Ishikawa (cell line): ENCODE measurements at regions not wholly inside any gene's neighbourhood (a gene's known extent, or its start where the extent isn't known, plus 50 kb on each side); places are given as distances from the start of the nearest gene placed in this dataset.

ENCODE experiments used
- CEBPB ChIP-seq: IDR thresholded peaks from 2 replicates; pipeline ENCODE4 v1.6.1; 2012
- CREB1 ChIP-seq: IDR thresholded peaks from 2 replicates; pipeline ENCODE4 v1.6.1; 2012; ENCODE audit warnings: low read depth
- EP300 ChIP-seq: IDR thresholded peaks from 2 replicates; pipeline ENCODE4 v1.6.1; 2012; ENCODE audit warnings: borderline replicate concordance
- FOXM1 ChIP-seq: IDR thresholded peaks from 2 replicates; pipeline ENCODE4 v1.6.1; 2012; ENCODE audit warnings: low read depth, borderline replicate concordance
- NFIC ChIP-seq: IDR thresholded peaks from 2 replicates; pipeline ENCODE4 v1.6.1; 2012
- RAD21 ChIP-seq: IDR thresholded peaks from 2 replicates; pipeline ENCODE4 v1.6.1; 2012; ENCODE audit warnings: low read depth
- TAF1 ChIP-seq: IDR thresholded peaks from 2 replicates; pipeline ENCODE4 v1.6.1; 2012; ENCODE audit warnings: low read depth, mild to moderate bottlenecking
- TCF12 ChIP-seq: IDR thresholded peaks from 2 replicates; pipeline ENCODE4 v1.6.1; 2012; ENCODE audit warnings: low read depth
- TEAD4 ChIP-seq: IDR thresholded peaks from 2 replicates; pipeline ENCODE4 v1.6.1; 2012
- YY1 ChIP-seq: IDR thresholded peaks from 2 replicates; pipeline ENCODE4 v1.6.1; 2012; ENCODE audit warnings: low read depth
- ZBTB7A ChIP-seq: IDR thresholded peaks from 2 replicates; pipeline ENCODE4 v1.6.1; 2012; ENCODE audit warnings: low read depth
- TF ChIP-seq, protein P1 (sequence below): IDR thresholded peaks from 2 replicates; pipeline ENCODE4 v1.6.1; 2012
- TF ChIP-seq, protein P2 (sequence below): IDR thresholded peaks from 2 replicates; pipeline ENCODE4 v1.6.1; 2012; ENCODE audit warnings: low read depth, mild to moderate bottlenecking
- TF ChIP-seq, protein P3 (sequence below): IDR thresholded peaks from 2 replicates; pipeline ENCODE4 v1.6.1; 2012

DNA sequence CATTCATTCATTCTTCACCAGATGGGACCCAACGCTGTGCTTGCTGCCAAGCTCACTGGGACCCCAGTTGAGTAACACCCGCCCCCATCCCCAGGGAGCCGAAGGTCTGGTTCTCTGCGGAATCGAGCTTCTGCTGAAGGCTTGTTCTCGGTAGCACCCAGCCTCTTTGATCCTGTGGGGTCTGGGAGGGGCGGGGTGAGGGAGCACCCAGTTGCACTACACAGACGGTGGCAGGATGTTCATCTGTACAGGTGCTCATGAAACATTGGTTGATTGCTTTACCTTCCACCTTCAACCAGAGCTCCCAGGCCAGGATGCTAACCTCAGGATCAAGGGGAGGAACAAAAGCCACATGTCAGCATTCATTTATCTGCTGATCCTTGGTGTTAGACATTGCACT, 77.7 kb upstream of the RGMA start:
- TF ChIP-seq FOXM1 (no peak), YY1 (no peak), RAD21 (no peak), TAF1 (no peak), CREB1 (no peak), EP300 (no peak), TCF12 (no peak), ZBTB7A (no peak), TEAD4 (no peak), NFIC (no peak), CEBPB (no peak)
- TF ChIP-seq, protein P1, sequence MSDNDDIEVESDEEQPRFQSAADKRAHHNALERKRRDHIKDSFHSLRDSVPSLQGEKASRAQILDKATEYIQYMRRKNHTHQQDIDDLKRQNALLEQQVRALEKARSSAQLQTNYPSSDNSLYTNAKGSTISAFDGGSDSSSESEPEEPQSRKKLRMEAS = no peak
- TF ChIP-seq, protein P2, sequence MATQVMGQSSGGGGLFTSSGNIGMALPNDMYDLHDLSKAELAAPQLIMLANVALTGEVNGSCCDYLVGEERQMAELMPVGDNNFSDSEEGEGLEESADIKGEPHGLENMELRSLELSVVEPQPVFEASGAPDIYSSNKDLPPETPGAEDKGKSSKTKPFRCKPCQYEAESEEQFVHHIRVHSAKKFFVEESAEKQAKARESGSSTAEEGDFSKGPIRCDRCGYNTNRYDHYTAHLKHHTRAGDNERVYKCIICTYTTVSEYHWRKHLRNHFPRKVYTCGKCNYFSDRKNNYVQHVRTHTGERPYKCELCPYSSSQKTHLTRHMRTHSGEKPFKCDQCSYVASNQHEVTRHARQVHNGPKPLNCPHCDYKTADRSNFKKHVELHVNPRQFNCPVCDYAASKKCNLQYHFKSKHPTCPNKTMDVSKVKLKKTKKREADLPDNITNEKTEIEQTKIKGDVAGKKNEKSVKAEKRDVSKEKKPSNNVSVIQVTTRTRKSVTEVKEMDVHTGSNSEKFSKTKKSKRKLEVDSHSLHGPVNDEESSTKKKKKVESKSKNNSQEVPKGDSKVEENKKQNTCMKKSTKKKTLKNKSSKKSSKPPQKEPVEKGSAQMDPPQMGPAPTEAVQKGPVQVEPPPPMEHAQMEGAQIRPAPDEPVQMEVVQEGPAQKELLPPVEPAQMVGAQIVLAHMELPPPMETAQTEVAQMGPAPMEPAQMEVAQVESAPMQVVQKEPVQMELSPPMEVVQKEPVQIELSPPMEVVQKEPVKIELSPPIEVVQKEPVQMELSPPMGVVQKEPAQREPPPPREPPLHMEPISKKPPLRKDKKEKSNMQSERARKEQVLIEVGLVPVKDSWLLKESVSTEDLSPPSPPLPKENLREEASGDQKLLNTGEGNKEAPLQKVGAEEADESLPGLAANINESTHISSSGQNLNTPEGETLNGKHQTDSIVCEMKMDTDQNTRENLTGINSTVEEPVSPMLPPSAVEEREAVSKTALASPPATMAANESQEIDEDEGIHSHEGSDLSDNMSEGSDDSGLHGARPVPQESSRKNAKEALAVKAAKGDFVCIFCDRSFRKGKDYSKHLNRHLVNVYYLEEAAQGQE = no peak
- TF ChIP-seq, protein P3, sequence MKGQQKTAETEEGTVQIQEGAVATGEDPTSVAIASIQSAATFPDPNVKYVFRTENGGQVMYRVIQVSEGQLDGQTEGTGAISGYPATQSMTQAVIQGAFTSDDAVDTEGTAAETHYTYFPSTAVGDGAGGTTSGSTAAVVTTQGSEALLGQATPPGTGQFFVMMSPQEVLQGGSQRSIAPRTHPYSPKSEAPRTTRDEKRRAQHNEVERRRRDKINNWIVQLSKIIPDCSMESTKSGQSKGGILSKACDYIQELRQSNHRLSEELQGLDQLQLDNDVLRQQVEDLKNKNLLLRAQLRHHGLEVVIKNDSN = no peak
